GM13977 (cell line): ENCODE measurements at regions not wholly inside any gene's neighbourhood (a gene's known extent, or its start where the extent isn't known, plus 50 kb on each side); places are given as distances from the start of the nearest gene placed in this dataset.
"Not testable (repeated sequence)": the region's sequence is repeated elsewhere in the genome, so short reads cannot be mapped to it uniquely, and the experiment has no call there.

ENCODE experiments used
- DNase-seq: peaks from one replicate; pipeline ENCODE4 v3.0.0; 2012; ENCODE audit warnings: low spot score
- CTCF ChIP-seq: IDR thresholded peaks from 2 replicates; pipeline ENCODE4 v1.5.1; 2012; ENCODE audit warnings: mild to moderate bottlenecking, control low read depth; ENCODE audit not compliant: insufficient read depth; ENCODE audit errors: extremely low read depth, missing control alignments
- in situ Hi-C: fragments of 300-500 bp; cut with MboI; formaldehyde crosslinking; loops from one replicate; pipeline ENCODE4 v1.12.0; 2022; ENCODE audit warnings: low sequenced_read_pairs, low pct_unique_long_range_greater_than_20kb, mixed read lengths, inconsistent platforms; ENCODE audit not compliant: unreplicated experiment

GRCh38 chr2:176421297-176422050 is 152.2 kb downstream of the MTX2 start:
- in situ Hi-C loops: no loop called here
- no peak for DNase-seq
- no peak for TF ChIP-seq CTCF

DNA sequence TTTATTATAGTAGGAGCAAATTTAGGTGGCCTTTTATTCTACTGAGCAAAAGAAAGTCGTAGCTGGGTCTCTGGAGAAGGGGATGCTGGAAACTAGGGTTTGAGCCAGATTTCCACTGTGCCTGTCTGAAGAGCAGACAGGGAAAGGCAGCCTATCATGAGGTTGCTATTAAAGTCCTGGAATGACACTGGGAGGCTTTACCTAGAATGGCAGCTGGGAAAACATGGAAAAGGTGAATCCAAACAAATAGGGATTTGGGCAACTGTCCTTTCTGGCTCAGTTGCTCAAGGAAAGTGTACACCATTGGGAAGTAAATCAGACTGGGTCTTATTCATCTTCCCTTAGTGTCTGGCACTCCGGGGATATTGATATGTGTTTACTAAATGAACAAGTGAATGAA is 154.6 kb downstream of the MTX2 start:
- in situ Hi-C loops: no loop called here
- DNase-seq: no peak
- TF ChIP-seq CTCF: no peak

GRCh38 chr2:176424746-176425145 is 155.5 kb downstream of the MTX2 start:
- DNase-seq: no peak
- TF ChIP-seq CTCF: no peak
- in situ Hi-C loops: no loop called here

DNA sequence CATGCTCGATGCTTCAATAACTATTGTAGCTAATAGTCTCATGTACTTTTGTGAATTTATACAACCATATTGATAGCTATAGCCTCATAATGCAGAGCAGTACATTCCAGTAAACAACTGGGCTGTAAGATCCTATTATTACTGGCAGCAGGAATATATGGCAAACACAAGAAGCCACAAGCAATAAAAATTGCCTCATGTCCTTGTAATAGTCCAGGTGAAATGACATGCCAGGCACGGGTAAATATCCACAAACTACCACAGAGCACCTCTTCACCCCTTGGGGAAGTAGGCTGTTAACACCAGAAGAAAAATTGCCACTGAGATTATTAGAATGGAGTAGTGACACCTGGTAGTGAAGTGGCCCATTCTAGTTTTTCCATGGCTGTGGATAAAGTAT is 158.3 kb downstream of the MTX2 start:
- in situ Hi-C loops: no loop called here
- DNase-seq: no peak
- no peak for TF ChIP-seq CTCF

DNA sequence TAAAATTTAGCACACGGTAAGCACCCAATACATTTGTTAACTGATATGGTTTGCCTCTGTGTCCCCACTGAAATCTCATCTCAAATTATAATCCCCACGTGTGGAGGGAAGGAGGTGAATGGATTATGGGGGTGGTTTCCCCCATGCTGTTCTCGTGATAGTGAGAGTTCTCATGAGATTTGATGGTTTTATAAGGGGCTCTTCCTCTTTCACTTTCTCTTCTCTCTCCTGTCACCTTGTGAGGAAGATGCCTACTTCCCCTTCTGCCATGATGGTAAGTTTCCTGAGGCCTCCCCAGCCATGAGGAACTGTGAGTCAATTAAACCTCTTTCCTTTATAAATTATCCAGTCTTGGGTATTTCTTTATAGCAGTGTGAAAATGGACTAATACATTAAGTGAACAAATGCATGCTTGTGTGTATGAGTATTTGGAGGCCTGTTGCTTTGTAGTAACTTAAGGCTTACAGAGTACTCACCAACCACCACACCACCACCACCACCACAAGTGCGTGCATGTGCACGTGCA is 159.8 kb downstream of the MTX2 start:
- in situ Hi-C loops, DNase-seq: not testable (repeated sequence)

GRCh38 chr2:176432434-176432833 is 163.2 kb downstream of the MTX2 start:
- no peak for DNase-seq
- in situ Hi-C loops: no loop called here
- no peak for TF ChIP-seq CTCF

- no peak for TF ChIP-seq CTCF
- no peak for DNase-seq
- in situ Hi-C loops: no loop called here
These were observed 166.5 kb downstream of the MTX2 start for GRCh38 chr2:176435729-176436128.
